ENCODE measurements at regions not wholly inside any gene's neighbourhood (a gene's known extent, or its start where the extent isn't known, plus 50 kb on each side); places are given as distances from the start of the nearest gene placed in this dataset.

- DNase-seq = no peak
Observed at GRCh38 chr3:127112796-127113570, 79.9 kb upstream of the PRR23E start.

- DNase-seq = no peak
Observed at GRCh38 chr3:127113571-127113891, 79.4 kb upstream of the PRR23E start.

DNA sequence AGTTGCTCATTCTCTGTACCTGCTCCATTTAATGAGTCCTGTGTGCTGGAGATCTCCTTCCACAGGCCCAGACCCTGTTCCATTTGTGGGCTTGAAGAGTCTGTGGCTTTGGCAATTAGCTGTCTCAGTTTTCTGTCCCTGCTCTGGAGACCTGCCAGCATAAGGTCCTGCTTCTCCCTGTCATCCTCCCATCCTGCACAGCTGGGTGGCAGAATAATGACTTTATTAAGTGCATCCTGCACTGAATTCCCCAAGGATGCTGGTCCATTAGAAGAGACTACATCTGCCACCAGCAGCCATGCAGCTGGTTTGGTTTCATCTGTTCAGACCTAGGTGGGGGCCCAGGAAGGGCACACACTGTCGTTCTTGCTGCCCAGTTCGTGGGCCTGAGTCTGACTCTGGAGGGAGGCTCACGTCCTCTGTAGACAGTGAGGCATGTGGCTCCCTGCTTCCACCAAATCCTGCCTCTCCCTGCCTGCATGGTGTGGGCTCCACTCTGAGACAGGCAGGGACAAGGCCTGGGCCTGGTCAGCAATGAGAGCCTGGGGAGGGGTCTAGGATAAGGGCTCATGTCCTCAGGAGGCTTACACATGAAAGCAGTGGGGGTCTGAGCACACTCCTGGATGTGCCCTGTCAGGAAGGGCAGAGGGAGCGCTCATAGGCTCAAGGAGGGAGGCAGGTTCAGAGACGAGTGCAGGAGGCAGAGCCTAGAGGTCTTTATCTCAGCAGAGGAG is 78.4 kb upstream of the PRR23E start:
- DNase-seq = no peak

- DNase-seq = no peak
Observed at GRCh38 chr3:127115691-127116351, 77.1 kb upstream of the PRR23E start.

- DNase-seq = no peak
Observed at GRCh38 chr3:127118366-127118765, 74.6 kb upstream of the PRR23E start.

GRCh38 chr3:127119693-127120464 is 73.1 kb upstream of the PRR23E start:
- DNase-seq = no peak

GRCh38 chr3:127120851-127121647 is 71.9 kb upstream of the PRR23E start:
- DNase-seq = no peak

DNA sequence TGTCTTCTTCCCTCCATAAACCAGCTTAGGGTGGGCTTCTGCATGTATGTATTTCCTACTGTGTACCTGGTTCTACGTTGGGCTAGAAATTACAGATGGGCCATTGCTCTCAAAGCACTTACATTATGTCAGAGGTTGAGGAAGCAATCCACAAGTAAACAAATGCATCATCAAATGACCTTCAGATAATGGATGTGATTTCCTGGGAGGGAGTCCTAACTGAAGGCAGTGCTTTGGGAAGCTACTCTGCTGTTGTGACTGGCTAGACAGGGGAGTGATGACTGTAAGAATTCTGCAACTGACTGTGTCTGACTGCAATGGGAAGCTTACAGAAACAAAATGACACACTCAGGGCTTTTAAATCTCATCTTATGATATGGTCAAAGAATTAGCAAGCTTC is 71.0 kb upstream of the PRR23E start:
- DNase-seq = no peak

GRCh38 chr3:127123533-127123932 is 69.4 kb upstream of the PRR23E start:
- DNase-seq = no peak

DNA sequence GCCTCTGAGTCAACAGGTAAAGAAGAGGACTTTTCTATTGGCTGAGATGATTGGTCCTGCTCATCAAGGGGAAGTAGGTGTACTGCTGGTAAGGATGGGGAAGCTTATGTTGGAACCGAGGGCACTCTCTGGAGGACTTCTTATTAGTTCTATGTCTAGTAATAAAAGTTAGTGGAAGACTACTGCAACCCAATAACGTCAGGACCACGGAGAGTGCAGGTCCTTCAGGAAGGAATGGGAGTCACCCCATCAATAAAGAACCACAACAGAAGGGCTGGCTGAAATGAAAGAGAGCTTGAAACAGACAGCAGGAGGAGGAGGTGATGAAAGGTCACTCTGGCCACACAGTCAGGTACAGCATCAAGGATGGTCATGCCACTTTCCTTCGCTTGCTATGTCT is 68.8 kb upstream of the PRR23E start:
- DNase-seq = no peak

GRCh38 chr3:127131424-127132170 is 61.3 kb upstream of the PRR23E start:
- no peak for DNase-seq

GRCh38 chr3:127132876-127133275 is 60.1 kb upstream of the PRR23E start:
- no peak for DNase-seq

DNA sequence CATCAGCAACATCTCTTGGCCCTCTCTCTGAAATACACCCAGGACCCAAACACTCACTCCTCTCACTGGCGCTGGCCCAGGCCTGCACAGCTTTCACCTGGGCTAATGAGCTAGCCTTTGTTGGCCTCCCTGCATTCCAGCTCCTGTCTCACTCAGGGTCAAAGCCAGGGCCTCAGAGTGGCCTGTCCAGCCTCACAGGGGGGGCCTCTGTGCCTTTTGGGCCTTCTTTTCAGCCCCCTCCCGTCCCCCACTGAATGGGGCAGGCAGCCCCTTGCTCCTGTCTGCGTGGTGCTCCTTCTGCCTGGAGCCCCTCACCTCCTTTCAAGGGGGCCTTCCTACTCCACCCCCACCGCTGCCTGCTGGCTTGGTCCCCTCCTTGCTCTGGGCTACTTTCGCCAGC is 59.0 kb upstream of the PRR23E start:
- DNase-seq = no peak

GRCh38 chr3:127134466-127134865 is 58.5 kb upstream of the PRR23E start:
- no peak for DNase-seq

DNA sequence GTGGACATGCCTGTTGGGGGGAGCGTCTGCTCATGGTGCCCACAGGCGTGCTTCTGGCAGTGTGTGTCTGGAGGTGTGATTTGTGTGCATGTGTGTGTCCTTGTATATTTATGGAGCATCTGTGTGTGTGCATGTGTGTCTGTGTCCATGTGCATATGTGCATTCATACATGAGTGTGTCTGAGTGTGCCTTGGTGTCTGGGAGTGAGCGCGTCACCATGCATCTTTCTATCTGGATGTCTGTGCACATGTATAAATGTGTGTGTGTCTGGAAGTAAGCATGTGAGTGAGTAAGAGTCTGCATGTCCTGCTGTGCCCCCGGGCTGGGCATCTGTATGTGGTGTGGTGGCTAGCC is 58.1 kb upstream of the PRR23E start:
- no peak for DNase-seq

GRCh38 chr3:127135241-127136023 is 57.5 kb upstream of the PRR23E start:
- DNase-seq = no peak

DNA sequence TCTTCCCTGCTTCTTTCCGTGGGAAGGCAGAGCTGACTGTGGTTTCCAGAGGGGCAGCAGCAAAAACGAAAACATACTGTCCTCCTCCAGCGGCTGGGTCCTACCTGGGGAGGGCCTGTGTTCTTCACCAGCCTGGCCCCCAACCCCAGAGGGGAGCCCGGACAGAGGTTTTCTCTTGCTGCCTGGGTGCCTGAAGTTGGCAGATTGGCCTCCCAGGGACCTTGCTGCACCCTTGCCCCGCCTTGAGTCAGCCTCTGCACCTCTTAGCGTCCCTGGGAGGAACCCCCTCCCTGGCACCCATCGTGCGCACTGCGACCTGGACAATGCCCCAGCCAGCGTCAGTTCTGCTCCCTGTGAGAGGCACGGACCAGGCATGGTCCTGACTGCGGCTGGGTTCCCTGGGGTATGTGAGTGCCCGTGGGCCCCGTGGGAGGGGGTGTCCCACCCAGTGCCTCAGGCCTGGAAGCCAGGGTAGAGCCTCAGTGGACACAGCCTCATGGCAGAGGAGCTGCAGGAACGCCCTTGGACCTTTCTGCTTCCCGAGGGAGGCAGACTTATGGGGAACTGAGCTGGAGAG is 56.8 kb upstream of the PRR23E start:
- no peak for DNase-seq

- no peak for DNase-seq
Observed at GRCh38 chr3:127136706-127137105, 56.2 kb upstream of the PRR23E start.

GRCh38 chr3:127137113-127137512 is 55.8 kb upstream of the PRR23E start:
- no peak for DNase-seq

- no peak for DNase-seq
Observed at GRCh38 chr3:127137757-127138536, 55.0 kb upstream of the PRR23E start.
